Right lobe of liver (tissue), 6 donors: ENCODE measurements at regions not wholly inside any gene's neighbourhood (a gene's known extent, or its start where the extent isn't known, plus 50 kb on each side); places are given as distances from the start of the nearest gene placed in this dataset.

Source experiments
- ATAC-seq, 4 donors: fragments of 200-7000 bp; cut with Tn5 transposase; one replicate each; pipeline ENCODE4 v1.9.1; 2020; ENCODE audit warnings: mild to moderate bottlenecking in 4 of 4, moderate library complexity in 4 of 4
- DNase-seq, 3 donors: peaks; one replicate each; pipeline ENCODE4 v3.0.0-alpha.2; 2020
- H3K27ac ChIP-seq, 3 donors: fragments of 200-600 bp; one replicate each; pipeline ENCODE4 v1.8.0; 2022
- H3K27me3 ChIP-seq, 2 donors: fragments of 200-600 bp; one replicate each; pipeline ENCODE4 v1.8.0; 2022
- H3K36me3 ChIP-seq, 4 donors: fragments of 200-600 bp; sonication (generic) in 1 of 4; one replicate each; pipeline versions ENCODE4 v1.5.1 to v1.8.0; 2017 to 2022; ENCODE audit warnings: control low read depth in 1 of 4
- H3K4me1 ChIP-seq, 4 donors: fragments of 200-600 bp; sonication (generic) in 1 of 4; one replicate each; pipeline versions ENCODE4 v1.5.1 to v1.8.0; 2017 to 2022; ENCODE audit warnings: control low read depth in 1 of 4
- H3K4me3 ChIP-seq, 3 donors: fragments of 200-600 bp; one replicate each; pipeline ENCODE4 v1.8.0; 2022
- H3K9me3 ChIP-seq, 4 donors: fragments of 200-600 bp; sonication (generic) in 1 of 4; one replicate each; pipeline versions ENCODE4 v1.5.1 to v1.8.0; 2017 to 2022; ENCODE audit warnings: control low read depth in 1 of 4
- POLR2A ChIP-seq: fragments of 450-650 bp; IDR thresholded peaks from one replicate; pipeline ENCODE4 v1.6.1; 2017; ENCODE audit warnings: antibody characterized with exemption, mild to moderate bottlenecking
- WGBS: methylation state at CpG from one replicate; pipeline ENCODE4 v1.1.6; 2018; ENCODE audit warnings: low coverage, low lambda C conversion rate; ENCODE audit not compliant: insufficient coverage; ENCODE audit errors: missing lambda C conversion rate; 5-methylcytosine and 5-hydroxymethylcytosine counted together
- intact Hi-C, 2 donors: fragments of 100-400 bp; cut with DNase I; formaldehyde crosslinking; loops; one replicate each; pipeline versions ENCODE4 v1.11.2 to v1.14.1; 2022
- TF ChIP-seq, protein P1 (sequence below), 4 donors: fragments of 200-600 bp in 3 of 4; fragments of 450-650 bp in 1 of 4; IDR thresholded peaks; one replicate each; pipeline versions ENCODE4 v1.5.1 to v1.8.0; 2016 to 2022; ENCODE audit warnings: antibody characterized with exemption in 4 of 4, mild to moderate bottlenecking in 2 of 4
- donor health status: DM: no; HTN: yes; CAD: no.
- donor health status: DM: no; HTN: no; CAD: no.
- donor health status: DM: no; HTN: no; CAD: no.
- donor health status: DM: no; HTN: yes; CAD: no.
- donor health status: DM: no; HTN: yes; CAD: no.

DNA sequence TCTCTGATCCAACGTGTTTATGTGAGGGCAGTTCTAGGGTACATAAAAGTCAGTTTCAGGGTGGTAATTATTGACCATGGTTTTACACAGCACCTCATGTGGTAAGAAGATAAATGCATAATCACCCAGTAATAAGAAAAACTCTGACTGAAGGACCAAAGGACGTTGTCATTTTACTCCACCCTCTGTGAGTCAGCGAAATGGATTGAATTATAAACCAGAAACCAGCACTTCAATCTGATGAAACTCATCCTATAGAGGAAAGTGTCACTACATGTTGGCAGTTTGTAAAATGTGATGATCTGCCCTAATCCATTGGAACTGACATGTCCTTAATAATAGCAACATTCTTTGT lies 406.8 kb downstream of the KLF5 start:
- Histone ChIP-seq H3K27ac (no peak overlapping the region), H3K4me1 (no peaks in the 10 kb centered on the region), H3K4me3 (no peak overlapping the region), H3K9me3 (no peaks in the 10 kb centered on the region), H3K36me3 (no peaks in the 10 kb centered on the region), H3K27me3 (no peaks in the 10 kb centered on the region)
- WGBS: 27% methylated on average over 3 of the region's 3 CpGs
- TF ChIP-seq, protein P1, sequence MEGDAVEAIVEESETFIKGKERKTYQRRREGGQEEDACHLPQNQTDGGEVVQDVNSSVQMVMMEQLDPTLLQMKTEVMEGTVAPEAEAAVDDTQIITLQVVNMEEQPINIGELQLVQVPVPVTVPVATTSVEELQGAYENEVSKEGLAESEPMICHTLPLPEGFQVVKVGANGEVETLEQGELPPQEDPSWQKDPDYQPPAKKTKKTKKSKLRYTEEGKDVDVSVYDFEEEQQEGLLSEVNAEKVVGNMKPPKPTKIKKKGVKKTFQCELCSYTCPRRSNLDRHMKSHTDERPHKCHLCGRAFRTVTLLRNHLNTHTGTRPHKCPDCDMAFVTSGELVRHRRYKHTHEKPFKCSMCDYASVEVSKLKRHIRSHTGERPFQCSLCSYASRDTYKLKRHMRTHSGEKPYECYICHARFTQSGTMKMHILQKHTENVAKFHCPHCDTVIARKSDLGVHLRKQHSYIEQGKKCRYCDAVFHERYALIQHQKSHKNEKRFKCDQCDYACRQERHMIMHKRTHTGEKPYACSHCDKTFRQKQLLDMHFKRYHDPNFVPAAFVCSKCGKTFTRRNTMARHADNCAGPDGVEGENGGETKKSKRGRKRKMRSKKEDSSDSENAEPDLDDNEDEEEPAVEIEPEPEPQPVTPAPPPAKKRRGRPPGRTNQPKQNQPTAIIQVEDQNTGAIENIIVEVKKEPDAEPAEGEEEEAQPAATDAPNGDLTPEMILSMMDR (IDR thresholded peaks at IDR 0.05): no peak
- TF ChIP-seq POLR2A: no peak
- intact Hi-C loops: no loop called here
- ATAC-seq: no peak
- DNase-seq: no peak

DNA sequence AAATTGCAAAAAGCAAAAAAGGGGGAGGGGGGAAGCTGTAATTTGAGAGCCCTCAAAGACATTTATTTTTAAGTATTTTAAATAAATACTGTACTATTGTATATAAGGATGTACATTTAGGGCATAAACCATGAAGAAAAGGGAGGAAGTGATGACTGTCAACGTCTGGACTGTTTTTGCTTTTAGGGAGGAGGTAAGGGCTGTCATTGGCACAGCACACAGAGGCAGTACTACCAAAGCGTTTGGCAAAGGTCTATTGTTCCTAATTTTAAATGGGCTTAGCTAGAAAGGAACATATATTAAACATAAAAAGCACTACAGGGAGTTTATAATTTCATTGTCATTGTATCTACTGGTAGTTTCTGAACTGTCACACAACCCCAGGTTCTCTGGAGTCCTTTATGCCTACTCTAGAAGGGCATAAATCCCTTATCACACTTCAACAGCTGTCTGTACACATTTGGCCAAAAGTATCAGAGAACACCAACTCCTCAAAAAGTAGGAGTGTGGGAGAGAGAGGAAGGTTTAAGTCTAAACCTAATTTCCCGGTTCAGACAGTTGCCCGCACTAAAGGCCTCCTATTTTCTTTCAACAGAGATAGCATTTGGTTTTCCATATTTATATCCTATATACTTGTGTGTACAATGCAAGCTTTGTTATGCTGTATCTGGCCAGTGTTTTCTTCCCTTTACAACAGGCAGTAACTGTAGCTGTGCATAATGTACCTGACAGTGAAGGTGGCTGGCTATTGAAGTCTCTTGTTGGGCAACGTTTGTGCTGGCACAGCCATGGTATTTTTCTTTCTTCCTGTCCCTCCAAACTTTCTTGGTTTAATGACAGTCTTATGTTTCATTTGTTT lies 406.2 kb downstream of the KLF5 start:
- Histone ChIP-seq H3K27me3 (no peaks in the 10 kb centered on the region), H3K36me3 (no peaks in the 10 kb centered on the region), H3K27ac (no peak overlapping the region), H3K9me3 (no peaks in the 10 kb centered on the region), H3K4me1 (no peaks in the 10 kb centered on the region), H3K4me3 (no peak overlapping the region)
- ATAC-seq (no peak), DNase-seq (no peak)
- WGBS: 43% methylated on average over 5 of the region's 5 CpGs
- intact Hi-C loops: no loop called here
- TF ChIP-seq, protein P1 (IDR thresholded peaks at IDR 0.05): no peak
- no peak for TF ChIP-seq POLR2A

DNA sequence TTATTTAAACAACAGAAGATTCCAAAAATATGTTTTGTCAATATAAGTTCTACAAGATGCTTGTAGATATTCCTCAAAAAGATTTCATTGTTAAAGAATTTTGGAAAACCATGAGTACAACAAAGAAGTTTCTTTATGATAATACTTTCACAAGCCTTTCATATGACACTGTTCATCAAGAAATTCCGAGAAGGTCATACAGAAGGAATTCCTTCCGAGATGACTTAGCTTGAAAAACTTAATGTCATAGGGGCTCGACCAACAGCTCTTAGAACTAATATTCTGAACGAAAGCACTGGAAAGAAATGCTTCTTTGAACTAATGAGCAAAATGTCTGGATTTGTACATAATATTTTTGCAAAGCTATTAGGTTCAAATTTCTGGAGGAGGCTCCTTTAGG lies 403.4 kb downstream of the KLF5 start:
- H3K27me3 ChIP-seq: no peaks in the 10 kb centered on the region
- TF ChIP-seq, protein P1 (IDR thresholded peaks at IDR 0.05): no peak
- TF ChIP-seq POLR2A: no peak
- intact Hi-C loops: no loop called here
- no peaks in the 10 kb centered on the region for H3K9me3 ChIP-seq
- no peaks in the 10 kb centered on the region for H3K4me1 ChIP-seq
- no peak for ATAC-seq
- no peak for DNase-seq
- H3K36me3 ChIP-seq: no peaks in the 10 kb centered on the region
- H3K27ac ChIP-seq: no peak overlapping the region
- H3K4me3 ChIP-seq: no peak overlapping the region
- WGBS: 46% methylated on average over 4 of the region's 4 CpGs

DNA sequence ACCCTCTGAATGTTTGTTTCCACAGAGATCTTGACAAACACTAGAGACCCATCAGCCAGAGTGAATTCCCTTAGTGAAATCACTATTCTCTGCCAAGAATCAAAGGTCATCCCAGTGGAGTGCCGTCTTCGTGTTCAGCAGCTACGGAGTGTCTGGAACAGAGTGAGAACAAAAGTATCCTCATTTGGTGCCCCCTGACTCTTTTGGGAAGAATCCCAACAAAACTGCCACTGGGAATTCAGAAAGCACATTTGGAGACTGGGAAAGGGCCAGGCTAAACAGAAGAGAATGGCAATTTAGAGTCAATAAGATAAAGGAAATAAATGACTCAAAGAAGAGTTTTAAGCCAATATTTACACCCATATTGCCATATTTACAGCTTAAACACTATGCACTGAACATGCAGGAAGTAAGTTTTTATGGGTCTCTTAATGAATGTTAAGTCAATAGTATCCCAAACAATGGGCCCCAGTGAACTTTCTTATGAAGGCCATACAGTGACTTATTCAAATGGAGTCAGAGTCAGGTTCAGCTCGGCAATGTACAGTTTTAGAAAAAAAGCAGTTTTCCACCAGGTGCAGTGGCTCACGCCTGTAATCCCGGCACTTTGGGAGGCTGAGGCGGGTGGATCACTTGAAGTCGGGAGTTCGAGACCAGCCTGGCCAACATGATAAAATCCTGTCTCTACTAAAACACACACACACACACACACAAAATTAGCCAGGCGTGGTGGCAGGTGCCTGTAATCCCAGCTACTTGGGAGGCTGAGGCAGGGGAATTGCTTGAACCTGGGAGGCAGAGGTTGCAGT lies 392.6 kb downstream of the KLF5 start:
- intact Hi-C loops: no loop called here
- H3K4me1 ChIP-seq: no peaks in the 10 kb centered on the region
- TF ChIP-seq POLR2A: no peak
- TF ChIP-seq, protein P1 (IDR thresholded peaks at IDR 0.05): no peak
- DNase-seq (no peak), ATAC-seq (peak; percentile 31 to 64 (median 56))
- 45% methylated on average over 4 of the region's 10 CpGs for WGBS
- no peaks in the 10 kb centered on the region for H3K27me3 ChIP-seq
- no peaks in the 10 kb centered on the region for H3K36me3 ChIP-seq
- no peak overlapping the region for H3K4me3 ChIP-seq
- H3K9me3 ChIP-seq: peaks cover 0 to 2% (median 0%) of the 10 kb centered on the region in 4 donors
- H3K27ac ChIP-seq: no peak overlapping the region
